DND-41 (cell line): ENCODE measurements at regions not wholly inside any gene's neighbourhood (a gene's known extent, or its start where the extent isn't known, plus 50 kb on each side); places are given as distances from the start of the nearest gene placed in this dataset.

ENCODE experiments used
- EZH2 ChIP-seq: IDR thresholded peaks from 3 replicates; pipeline ENCODE4 v1.6.1; 2012; ENCODE audit warnings: borderline replicate concordance, low read depth, mild to moderate bottlenecking, moderate library complexity, low read length, inconsistent platforms; ENCODE audit not compliant: severe bottlenecking
- TF ChIP-seq, protein P1 (sequence below): IDR thresholded peaks from 2 replicates; pipeline ENCODE4 v1.5.1; 2012; ENCODE audit warnings: borderline replicate concordance, low read length, moderate library complexity, mild to moderate bottlenecking; ENCODE audit not compliant: poor library complexity, severe bottlenecking; ENCODE audit errors: extremely low read depth

DNA sequence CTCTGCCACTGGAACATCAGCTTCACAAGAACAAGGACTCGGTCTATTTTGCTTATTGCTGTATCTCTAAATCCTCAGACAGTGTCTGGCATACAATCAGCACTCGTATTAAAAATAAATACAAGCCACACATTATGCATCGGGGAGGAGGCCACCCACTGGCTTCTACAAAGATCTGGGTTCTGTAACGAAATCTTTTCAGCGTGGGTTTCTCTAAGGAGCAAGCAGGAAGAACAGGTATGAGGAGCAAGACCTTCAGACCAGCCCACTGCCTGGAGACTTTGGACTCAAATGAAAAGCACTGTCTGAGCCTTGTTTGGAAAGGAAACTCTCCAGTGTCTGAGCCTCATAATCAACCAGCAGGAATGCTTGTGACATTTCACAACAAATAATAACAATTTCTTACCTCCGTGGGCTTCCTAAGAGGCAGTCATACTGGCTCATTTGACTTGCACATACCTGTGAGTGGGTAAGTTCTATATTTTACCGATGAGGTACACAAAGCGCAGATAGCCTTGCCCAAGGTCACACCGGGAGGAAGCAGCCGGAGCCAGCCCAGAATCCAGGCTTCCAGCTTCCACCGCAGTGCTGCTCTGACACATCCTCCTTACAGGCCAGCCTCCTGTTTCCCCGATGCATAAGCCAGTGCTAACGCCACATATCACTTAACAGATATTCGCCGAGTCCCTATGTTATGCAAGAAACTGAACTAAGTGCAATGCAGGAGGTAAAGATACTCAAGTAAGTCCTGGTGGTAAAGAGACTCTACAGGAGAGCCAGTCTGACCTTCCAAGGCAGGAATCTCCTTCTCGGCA lies 118.6 kb upstream of the TNRC6C start:
- TF ChIP-seq, protein P1, sequence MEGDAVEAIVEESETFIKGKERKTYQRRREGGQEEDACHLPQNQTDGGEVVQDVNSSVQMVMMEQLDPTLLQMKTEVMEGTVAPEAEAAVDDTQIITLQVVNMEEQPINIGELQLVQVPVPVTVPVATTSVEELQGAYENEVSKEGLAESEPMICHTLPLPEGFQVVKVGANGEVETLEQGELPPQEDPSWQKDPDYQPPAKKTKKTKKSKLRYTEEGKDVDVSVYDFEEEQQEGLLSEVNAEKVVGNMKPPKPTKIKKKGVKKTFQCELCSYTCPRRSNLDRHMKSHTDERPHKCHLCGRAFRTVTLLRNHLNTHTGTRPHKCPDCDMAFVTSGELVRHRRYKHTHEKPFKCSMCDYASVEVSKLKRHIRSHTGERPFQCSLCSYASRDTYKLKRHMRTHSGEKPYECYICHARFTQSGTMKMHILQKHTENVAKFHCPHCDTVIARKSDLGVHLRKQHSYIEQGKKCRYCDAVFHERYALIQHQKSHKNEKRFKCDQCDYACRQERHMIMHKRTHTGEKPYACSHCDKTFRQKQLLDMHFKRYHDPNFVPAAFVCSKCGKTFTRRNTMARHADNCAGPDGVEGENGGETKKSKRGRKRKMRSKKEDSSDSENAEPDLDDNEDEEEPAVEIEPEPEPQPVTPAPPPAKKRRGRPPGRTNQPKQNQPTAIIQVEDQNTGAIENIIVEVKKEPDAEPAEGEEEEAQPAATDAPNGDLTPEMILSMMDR: no peak
- TF ChIP-seq EZH2: no peak
